HepG2 (cell line): ENCODE measurements at regions not wholly inside any gene's neighbourhood (a gene's known extent, or its start where the extent isn't known, plus 50 kb on each side); places are given as distances from the start of the nearest gene placed in this dataset.
A peak's percentile ranks its signal among the peaks of the same experiment; 100 is the strongest.

Experiments used
- ARNT2 ChIP-seq: sonication (generic); formaldehyde crosslinking; IDR thresholded peaks from 2 replicates; pipeline ENCODE4 v1.8.0; 2022; ENCODE audit warnings: mild to moderate bottlenecking, low read depth, missing genetic modification reagents, moderate library complexity
- HMGXB3 ChIP-seq: sonication (generic); formaldehyde crosslinking; IDR thresholded peaks from 2 replicates; pipeline ENCODE4 v1.4.0; 2020; ENCODE audit warnings: missing genetic modification reagents, borderline replicate concordance
- HNRNPL ChIP-seq: fragments of 200-400 bp; formaldehyde crosslinking; IDR thresholded peaks from 2 replicates; pipeline ENCODE4 v1.6.1; 2017; ENCODE audit warnings: mild to moderate bottlenecking, low read depth, low read length
- RELA ChIP-seq: sonication (generic); formaldehyde crosslinking; IDR thresholded peaks from 2 replicates; pipeline ENCODE4 v1.4.0; 2020; ENCODE audit warnings: missing genetic modification reagents
- RFX3 ChIP-seq: IDR thresholded peaks from 2 replicates; pipeline ENCODE4 v1.6.1; 2016; ENCODE audit warnings: missing biosample characterization, missing genetic modification reagents
- TCF7 ChIP-seq: sonication (generic); IDR thresholded peaks from 2 replicates; pipeline ENCODE4 v1.6.1; 2016; ENCODE audit warnings: antibody characterized with exemption, low read depth
- TFAP4 ChIP-seq: sonication (generic); IDR thresholded peaks from 2 replicates; pipeline ENCODE4 v1.6.1; 2016; ENCODE audit warnings: low read depth, borderline replicate concordance
- YEATS4 ChIP-seq: sonication (generic); formaldehyde crosslinking; IDR thresholded peaks from 2 replicates; pipeline ENCODE4 v1.4.0; 2020; ENCODE audit warnings: missing genetic modification reagents, borderline replicate concordance
- ZBTB25 ChIP-seq: IDR thresholded peaks from 2 replicates; pipeline ENCODE4 v1.6.1; 2018; ENCODE audit warnings: missing genetic modification reagents
- ZBTB26 ChIP-seq: IDR thresholded peaks from 2 replicates; pipeline ENCODE4 v1.6.1; 2016; ENCODE audit warnings: missing compliant biosample characterization, missing genetic modification reagents, borderline replicate concordance
- ZBTB49 ChIP-seq: sonication (generic); formaldehyde crosslinking; IDR thresholded peaks from 2 replicates; pipeline ENCODE4 v1.4.0; 2020; ENCODE audit warnings: missing genetic modification reagents, borderline replicate concordance
- ZFP41 ChIP-seq: sonication (generic); formaldehyde crosslinking; IDR thresholded peaks from 2 replicates; pipeline ENCODE4 v1.4.0; 2020; ENCODE audit warnings: mild to moderate bottlenecking, missing genetic modification reagents, borderline replicate concordance
- ZMYM2 ChIP-seq: sonication (generic); formaldehyde crosslinking; IDR thresholded peaks from 2 replicates; pipeline ENCODE4 v1.8.0; 2022; ENCODE audit warnings: mild to moderate bottlenecking, missing genetic modification reagents
- ZNF12 ChIP-seq: sonication (generic); formaldehyde crosslinking; IDR thresholded peaks from 2 replicates; pipeline ENCODE4 v1.5.0; 2020; ENCODE audit warnings: missing genetic modification reagents
- ZNF124 ChIP-seq: sonication (generic); formaldehyde crosslinking; IDR thresholded peaks from 2 replicates; pipeline ENCODE4 v1.4.0; 2020; ENCODE audit warnings: missing genetic modification reagents
- ZNF17 ChIP-seq: sonication (generic); formaldehyde crosslinking; IDR thresholded peaks from 2 replicates; pipeline ENCODE4 v1.5.0; 2020; ENCODE audit warnings: mild to moderate bottlenecking, missing genetic modification reagents
- ZNF468 ChIP-seq: sonication (generic); formaldehyde crosslinking; IDR thresholded peaks from 2 replicates; pipeline ENCODE4 v1.8.0; 2022; ENCODE audit warnings: mild to moderate bottlenecking, moderate library complexity, missing genetic modification reagents
- ZNF629 ChIP-seq: sonication (generic); formaldehyde crosslinking; conservative IDR thresholded peaks from 2 replicates; pipeline ENCODE4 v1.5.0; 2020; ENCODE audit warnings: missing genetic modification reagents

- TF ChIP-seq HMGXB3 = no peak
- no peak; the same call in 1 of the 2 replicates for TF ChIP-seq ZBTB25 (CRISPR knock-in tag)
- TF ChIP-seq ZBTB26 (CRISPR knock-in tag) = no peak; the same call in 1 of the 2 replicates
- no peak for TF ChIP-seq ZFP41
- peak; percentile 47 for TF ChIP-seq ZNF629 (CRISPR knock-in tag)
- TF ChIP-seq ZNF17 (CRISPR knock-in tag) = no peak
- TF ChIP-seq ZNF12 (CRISPR knock-in tag) = peak; percentile 37; the same call in 1 of the 2 replicates
- peak; percentile 66; the same call in 1 of the 2 replicates for TF ChIP-seq YEATS4 (CRISPR knock-in tag)
- TF ChIP-seq ZBTB49 = no peak
- peak; percentile 88; the same call in 1 of the 2 replicates for TF ChIP-seq TFAP4
- TF ChIP-seq ZNF124 (CRISPR knock-in tag) = no peak
- no peak for TF ChIP-seq RELA (CRISPR knock-in tag)
- no peak for TF ChIP-seq ZMYM2 (CRISPR knock-in tag)
- peak; percentile 96 for TF ChIP-seq HNRNPL
- TF ChIP-seq TCF7 = peak; percentile 99
- no peak for TF ChIP-seq RFX3
- no peak for TF ChIP-seq ZNF468 (CRISPR knock-in tag)
- TF ChIP-seq ARNT2 = peak; percentile 79
Observed at GRCh38 chr1:10936998-10937901, 75.2 kb upstream of the TARDBP start (continued).
